HG02885 (cell line): ENCODE measurements at regions not wholly inside any gene's neighbourhood (a gene's known extent, or its start where the extent isn't known, plus 50 kb on each side); places are given as distances from the start of the nearest gene placed in this dataset.
"Not testable (repeated sequence)": the region's sequence is repeated elsewhere in the genome, so short reads cannot be mapped to it uniquely, and the experiment has no call there.

Source experiments
- ATAC-seq: cut with Tn5 transposase; IDR thresholded peaks from one replicate; pipeline ENCODE4 v1.9.1; 2021; ENCODE audit warnings: mild to moderate bottlenecking; ENCODE audit not compliant: unreplicated experiment, poor library complexity

DNA sequence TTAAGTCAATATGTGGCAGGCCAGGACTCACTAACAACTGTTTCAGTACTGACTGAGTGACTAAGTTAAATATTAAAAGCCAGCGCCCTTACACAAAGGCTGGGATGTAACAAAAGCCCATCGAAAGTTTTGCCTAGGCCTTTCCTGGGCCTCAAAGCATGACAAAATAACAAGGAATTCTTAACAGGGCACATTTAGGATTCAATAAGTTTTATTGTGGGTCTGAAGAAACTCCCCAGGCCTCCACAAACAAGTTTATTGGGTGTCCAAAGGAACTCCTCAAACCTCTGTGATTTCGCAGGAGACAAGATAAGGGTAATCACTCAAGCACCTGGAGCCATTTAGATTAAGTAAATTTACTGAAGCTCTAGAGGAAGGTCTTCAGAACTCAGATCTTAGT is 130.7 kb upstream of the SGCG start:
- no peak for ATAC-seq

DNA sequence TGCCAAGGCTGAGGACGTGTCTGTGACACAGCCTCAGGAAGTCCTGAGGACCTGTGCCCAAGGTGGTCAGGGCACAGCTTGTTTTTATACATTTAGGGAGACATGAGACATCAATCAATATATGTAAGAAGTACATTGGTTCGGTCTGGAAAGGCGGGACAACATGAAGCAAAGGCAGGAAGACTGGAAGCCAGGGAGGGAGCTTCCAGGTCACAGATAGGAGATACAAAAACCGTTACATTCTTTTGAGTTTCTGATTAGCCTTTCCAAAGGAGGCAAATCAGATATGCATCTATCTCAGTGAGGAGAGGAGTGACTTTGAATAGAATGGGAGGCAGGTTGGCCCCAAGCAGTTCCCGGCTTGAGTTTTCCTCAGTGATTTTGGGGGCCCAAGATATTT is 127.1 kb upstream of the SGCG start:
- not testable (repeated sequence) for ATAC-seq

DNA sequence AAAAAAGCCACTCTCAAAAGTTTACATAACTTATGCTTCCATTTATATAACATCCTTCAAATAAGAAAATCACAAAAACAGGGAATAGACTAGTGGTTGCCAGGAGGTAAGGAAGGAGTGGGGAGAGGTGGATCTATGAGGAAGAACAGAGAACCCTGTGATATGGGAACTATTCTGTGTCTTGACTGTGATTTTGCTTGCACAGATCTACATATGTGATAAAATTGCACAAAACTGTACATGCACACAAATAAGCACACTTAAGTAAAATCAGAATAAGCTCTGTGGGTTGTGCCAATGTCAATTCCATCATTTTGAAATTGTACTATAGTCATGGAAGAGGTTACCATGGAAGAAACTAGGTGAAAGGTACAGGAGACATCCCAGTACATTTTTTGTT is 121.6 kb upstream of the SGCG start:
- ATAC-seq = no peak

DNA sequence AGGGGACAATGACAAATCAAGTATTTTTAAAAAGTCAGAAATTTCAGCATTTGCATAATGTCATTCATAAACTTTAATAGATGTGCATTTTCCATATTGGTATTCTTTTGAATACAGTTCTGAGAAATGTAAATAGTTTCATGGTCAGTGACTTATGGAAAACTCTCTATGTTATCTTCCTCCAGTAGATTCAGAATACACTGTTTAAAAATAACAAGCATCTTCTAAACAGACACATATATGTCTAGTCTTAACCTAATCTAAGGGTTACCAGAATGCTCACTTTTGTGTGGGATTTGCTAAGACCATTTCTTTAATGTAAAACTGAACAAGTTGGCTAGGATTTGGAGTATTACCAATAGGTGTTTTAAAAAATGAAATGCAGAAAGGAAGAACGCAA is 119.8 kb upstream of the SGCG start:
- no peak for ATAC-seq

DNA sequence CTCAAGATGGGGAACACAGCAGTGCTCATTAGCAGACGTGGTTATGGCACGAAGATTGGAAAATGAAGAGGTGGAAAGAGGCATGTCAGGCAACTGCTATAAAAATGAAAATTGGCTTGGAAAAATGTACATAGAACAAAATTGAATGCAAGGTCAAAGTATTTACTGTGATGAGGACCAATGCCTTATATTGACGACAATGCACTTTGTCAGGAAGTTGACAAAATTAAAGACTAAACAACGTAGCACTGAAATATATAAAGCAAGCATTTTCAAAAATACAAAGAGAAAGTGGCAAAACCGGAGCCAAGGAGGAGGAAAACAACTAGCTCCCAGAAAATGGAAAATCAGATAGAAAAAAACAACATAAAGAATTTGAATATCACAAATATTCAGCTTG is 113.7 kb upstream of the SGCG start:
- no peak for ATAC-seq

DNA sequence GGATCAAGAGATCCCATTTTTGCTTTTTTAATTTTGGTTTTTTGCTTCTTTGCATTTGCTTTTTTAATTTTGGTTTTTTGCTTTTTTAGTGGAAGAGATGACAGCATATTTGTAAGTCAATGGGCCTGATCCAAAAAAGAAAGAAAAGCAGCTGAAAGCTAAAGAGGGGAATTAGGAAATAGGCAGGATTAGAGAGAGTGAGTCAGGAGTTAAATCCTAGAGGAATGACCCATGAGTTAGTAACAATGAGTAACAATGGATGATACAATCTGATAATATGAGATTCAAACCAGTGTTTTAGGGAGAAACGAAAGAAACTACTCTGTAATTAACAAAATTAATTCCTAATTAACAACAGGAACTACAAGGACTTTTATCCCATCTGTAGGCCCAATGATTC is 111.2 kb upstream of the SGCG start:
- no peak for ATAC-seq

DNA sequence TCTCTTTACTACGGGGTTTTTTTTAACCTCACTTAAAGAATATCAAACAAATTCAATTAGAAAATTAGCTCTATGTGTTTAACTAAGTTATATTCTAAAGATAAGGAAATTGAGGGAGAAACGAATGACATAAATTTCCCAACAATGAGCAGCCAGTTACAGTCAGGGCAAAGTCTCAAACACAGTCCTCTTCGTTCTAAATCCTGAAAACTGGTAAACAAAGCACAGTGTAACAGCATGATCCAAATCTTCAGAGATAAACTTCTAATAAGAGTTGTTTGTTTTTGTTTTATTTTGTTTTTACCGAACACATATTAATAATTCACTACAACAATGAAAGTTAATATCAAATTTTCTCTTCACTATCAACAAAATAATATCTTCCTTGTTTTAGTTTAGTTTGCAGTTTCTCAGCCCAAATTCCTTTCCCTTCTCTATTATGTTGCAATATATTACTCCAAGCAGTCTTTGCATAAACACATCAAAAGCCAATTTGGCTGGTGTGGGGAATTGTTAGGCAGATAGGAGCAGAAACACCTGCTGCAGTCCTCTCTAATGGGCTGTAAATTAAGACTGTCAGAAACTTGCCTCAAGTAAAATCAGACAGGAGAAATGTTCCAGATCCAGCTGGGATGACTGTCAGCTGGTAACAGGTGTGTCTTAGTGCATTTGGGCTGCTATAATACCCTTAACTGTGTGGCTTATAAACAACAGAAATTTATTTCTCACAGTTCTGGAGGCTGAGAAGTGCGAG is 106.5 kb upstream of the SGCG start:
- ATAC-seq = no peak

DNA sequence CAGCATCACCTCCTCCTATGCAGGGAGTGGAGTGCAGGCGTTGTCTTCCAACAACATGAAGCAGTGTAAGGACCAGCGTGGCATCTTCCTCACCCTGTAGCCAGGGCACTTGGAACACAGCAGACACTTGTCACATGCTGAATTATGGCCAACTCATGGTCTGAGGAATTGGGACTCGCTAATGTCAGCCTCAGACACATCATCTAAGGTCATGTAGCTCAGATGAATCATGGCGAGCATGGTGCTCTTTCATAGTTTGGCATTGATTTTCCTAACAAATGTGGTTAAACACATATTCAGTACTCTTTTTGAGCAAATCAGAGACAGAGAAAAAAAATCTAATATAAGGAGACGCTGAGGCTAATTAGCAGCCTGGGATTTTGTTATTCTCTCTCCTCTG is 99.6 kb upstream of the SGCG start:
- no peak for ATAC-seq

DNA sequence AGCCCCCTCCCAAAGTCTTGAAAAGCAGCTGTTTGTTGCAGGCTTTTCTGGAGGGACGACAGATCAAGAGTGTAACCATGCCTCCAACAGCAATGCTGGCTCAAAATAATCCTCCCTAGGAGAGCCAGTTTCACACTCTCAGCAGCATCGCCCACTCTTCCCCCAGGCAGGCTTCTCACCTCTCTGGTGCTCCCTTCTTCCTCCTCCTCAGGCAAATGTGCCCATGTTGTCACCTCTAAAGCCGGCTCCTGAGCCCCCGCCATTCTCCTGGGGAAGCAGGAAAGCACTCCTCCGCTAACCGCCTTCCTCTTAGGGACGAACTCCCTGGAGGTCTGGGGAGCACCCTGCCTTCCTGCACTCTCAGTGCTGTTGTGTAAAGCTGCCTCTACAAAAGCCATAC is 98.9 kb upstream of the SGCG start:
- no peak for ATAC-seq

DNA sequence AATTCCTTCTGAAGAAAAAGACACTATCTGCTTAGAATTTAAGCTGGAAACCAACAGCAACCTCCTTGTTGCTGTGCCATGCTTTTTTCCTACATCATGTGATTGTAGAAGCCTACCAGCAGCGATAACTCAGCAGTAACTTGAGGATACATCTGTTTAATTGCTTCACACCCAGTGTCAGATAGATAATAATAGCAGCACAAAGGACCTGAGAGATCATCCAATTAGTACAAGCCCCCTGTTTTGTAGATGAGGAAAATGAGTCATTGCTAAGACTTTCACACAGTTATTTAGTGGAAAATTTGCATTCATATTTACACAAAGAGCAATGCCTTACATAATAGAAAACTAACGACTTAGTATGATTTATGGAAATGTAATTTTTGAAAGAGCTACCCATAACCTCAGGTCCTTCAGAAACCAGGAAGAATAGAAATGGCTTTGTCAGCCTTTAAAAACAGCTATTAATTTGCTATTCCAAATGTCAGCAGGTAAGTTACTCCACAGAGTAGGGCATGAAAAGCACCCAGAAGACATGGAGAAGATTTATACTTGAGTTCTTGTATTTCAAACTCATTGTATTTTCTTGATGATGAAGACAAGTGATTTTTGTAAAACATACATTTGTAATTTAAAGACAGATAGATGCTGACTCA is 93.7 kb upstream of the SGCG start:
- no peak for ATAC-seq

DNA sequence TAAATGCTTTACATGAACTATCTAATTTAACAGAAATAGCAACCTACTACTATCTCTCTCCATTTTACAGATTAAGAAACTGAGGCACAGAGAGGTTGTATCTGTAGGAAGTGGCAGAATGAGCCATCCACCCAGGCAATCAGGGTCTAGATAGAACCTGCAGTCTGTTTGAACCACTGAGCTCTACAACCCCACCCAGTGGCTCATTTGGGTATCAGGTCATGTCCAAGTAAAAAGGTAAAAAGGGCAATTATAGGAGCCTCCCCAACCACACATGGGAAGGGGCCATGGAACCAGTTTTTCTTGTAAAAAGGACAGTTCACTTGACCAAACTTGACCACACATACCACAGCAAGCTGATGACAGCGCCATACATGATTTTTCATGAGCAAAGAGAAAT is 92.9 kb upstream of the SGCG start:
- ATAC-seq = peak; percentile 70

DNA sequence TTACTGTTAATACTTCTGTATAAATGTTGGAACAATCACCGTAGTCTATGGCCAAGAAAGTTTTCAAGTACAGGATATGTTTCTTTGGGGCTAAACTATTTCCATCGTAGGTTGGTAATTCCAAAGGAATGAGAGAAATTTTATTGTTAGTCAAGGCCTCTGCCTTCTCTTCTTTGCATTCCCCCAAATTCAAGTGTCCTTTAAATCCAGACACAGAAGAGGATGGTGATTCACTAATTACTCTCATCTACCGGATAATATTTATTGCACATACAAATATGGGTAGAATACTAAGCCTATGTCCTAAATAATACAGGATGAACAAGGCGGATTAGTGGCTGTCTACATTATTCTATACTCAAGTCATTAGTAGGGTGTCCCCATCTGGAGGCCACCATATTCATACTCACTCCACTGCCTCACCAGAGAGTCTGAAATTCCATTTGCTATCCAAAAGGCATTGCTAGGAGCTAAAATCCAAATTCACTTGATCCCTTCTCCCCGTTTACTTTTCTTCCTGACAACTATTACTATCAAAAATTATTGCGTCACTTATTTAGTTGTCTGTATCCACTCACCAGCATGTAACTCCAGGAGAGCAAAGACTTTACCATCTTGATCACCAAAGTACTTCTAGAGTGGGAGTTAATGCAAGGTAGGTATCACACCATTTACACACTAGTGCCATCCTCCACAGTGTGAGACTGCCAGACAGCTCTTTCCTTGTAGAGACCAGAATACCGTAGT is 82.4 kb upstream of the SGCG start:
- ATAC-seq = no peak

DNA sequence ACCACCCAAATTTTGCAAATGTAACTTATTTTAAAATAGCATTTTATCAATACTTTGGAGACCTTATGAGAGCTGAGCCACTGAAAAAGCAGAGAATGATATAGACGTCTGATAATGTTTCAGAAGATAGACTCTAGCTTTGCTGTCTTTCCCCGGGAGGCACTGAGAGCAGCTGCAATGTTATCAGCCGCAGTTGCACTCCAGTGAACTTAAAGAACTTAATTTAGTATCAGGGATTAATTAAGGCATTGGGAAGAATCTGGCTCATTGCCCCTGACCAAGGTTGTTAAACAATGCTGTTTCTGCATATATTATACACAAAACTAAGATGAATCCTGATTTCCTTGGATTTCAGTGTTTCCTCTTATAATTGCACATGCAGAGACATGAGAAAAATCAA is 75.7 kb upstream of the SGCG start:
- no peak for ATAC-seq

DNA sequence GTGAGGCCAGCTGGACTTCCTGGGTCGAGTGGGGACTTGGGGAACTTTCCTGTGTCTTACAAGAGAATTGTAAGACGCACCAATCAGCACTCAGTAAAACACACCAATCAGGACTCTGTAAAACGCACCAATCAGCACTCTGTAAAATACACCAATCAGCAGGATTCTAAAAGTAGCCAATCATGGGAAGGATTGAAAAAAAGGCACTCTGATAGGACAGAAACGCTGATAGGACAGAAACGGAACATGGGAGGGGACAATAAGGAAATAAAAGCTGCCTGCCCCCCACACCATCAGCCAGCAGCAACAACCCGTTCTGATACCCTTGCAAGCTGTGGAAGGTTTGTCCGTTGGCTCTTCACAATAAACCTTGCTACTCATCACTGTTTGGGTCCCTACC is 73.1 kb upstream of the SGCG start:
- no peak for ATAC-seq

DNA sequence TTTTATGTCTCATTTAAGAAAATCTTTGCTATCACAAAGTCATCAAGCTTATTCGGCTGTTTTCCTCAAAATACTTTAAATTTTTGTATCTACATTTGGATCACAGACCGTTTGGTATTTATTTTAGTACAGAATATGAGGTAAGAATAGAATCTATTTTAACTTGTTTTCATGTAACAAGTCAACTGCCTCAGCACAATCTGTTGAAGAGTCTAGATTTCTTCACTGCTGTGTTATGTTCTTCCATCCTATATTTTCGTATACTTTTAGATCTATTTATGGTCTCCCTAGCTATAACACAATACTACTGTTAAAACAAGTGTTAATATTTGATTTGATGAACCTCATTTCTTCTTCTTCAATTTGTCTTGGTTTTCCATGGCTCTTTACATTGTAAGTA is 61.6 kb upstream of the SGCG start:
- ATAC-seq = no peak

DNA sequence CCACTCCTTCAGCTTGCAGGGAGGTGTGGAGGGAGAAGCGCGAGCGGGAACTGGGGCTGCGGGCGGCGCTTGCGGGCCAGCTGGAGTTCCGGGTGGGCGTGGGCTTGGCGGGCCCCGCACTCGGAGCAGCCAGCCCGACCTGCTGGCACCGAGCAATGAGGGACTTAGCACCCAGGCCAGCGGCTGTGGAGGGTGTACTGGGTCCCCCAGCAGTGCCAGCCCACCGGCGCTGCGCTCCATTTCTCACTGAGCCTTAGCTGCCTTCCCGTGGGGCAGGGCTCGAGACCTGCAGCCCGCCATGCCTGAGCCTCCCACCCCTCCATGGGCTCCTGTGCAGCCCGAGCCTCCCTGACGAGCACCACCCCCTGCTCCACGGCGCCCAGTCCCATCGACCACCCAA is 53.2 kb upstream of the SGCG start:
- not testable (repeated sequence) for ATAC-seq

DNA sequence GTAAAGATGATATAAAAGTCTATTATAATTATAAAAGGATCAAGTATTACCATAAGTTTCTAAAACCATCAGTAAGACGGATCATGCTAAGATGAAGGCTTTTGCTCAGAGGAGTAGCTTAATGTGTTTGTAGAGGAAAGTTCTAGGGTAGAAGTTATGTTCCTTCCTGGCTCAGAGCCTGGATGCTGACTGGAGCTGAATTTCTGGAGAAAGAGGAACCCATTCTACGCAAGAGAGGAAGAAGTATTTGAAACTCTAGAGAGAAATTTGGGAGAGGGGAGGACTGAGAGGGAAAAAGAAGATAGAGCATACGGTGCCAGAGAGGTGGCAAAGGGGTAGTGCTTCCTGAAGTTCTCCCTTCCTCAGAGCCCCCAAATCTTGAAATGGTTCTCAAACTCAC is 51.4 kb upstream of the SGCG start:
- ATAC-seq = no peak
